Ectodermal cell (in vitro differentiated cells): ENCODE measurements at regions not wholly inside any gene's neighbourhood (a gene's known extent, or its start where the extent isn't known, plus 50 kb on each side); places are given as distances from the start of the nearest gene placed in this dataset.

ENCODE experiments used
- H3K27ac ChIP-seq: 2 replicates; pipeline ENCODE4 v1.7.0; 2013; ENCODE audit warnings: mild to moderate bottlenecking, low read depth, low read length; ENCODE audit not compliant: insufficient read depth, poor library complexity, severe bottlenecking
- H3K27me3 ChIP-seq: 2 replicates; pipeline ENCODE4 v1.7.0; 2013; ENCODE audit warnings: mild to moderate bottlenecking, low read length; ENCODE audit not compliant: insufficient read depth, control insufficient read depth, poor library complexity, severe bottlenecking
- H3K36me3 ChIP-seq: one replicate; pipeline ENCODE4 v1.7.0; 2013; ENCODE audit warnings: low read length; ENCODE audit not compliant: control insufficient read depth, insufficient read depth
- H3K4me1 ChIP-seq: one replicate; pipeline ENCODE4 v1.7.0; 2013; ENCODE audit warnings: low read length; ENCODE audit not compliant: control insufficient read depth, insufficient read depth
- H3K4me3 ChIP-seq: 2 replicates; pipeline ENCODE4 v1.7.0; 2013; ENCODE audit warnings: low read depth, low read length, control low read depth; ENCODE audit not compliant: insufficient read depth
- H3K9me3 ChIP-seq: 2 replicates; pipeline ENCODE4 v1.7.0; 2013; ENCODE audit warnings: mild to moderate bottlenecking, low read length, moderate library complexity; ENCODE audit not compliant: control insufficient read depth
- WGBS, 2 experiments: methylation state at CpG; one replicate each; pipeline ENCODE4 v1.1.7; 2013; ENCODE audit warnings: missing lambda C conversion rate in 2 of 2; 5-methylcytosine and 5-hydroxymethylcytosine counted together

DNA sequence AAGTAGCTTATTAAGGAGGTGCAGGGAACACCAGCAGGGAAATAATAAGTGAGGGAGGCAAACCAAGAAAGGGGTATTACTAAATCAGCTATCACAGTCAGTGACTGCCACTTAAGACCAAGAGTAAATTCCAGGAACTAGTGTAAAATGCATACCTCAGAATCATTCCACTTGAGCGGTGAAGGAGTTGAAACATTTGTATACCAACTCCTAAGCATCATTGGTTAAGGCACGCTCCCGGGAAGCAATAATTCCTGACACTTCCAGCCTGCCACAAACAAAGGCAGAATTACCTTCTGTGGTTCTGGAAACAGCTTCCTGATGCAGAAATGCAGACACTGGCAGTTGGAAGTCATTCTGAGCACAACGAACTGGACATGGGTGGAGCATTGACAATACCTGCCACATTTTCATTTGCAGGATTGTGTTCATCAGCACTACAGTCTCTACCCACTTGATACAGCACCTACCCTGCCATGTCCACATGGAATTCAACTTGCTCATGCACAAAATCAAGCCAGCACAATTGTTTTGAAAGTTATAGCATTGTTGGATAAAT lies 82.1 kb downstream of the PPP1R2C start:
- Histone ChIP-seq H3K27ac (no peak overlapping the region), H3K4me3 (no peak overlapping the region), H3K9me3 (no peaks in the 10 kb centered on the region), H3K27me3 (no peaks in the 10 kb centered on the region), H3K36me3 (no peaks in the 10 kb centered on the region), H3K4me1 (no peaks in the 10 kb centered on the region)
- 95 to 96% methylated on average over 4 of the region's 4 CpGs for WGBS, 2 experiments

DNA sequence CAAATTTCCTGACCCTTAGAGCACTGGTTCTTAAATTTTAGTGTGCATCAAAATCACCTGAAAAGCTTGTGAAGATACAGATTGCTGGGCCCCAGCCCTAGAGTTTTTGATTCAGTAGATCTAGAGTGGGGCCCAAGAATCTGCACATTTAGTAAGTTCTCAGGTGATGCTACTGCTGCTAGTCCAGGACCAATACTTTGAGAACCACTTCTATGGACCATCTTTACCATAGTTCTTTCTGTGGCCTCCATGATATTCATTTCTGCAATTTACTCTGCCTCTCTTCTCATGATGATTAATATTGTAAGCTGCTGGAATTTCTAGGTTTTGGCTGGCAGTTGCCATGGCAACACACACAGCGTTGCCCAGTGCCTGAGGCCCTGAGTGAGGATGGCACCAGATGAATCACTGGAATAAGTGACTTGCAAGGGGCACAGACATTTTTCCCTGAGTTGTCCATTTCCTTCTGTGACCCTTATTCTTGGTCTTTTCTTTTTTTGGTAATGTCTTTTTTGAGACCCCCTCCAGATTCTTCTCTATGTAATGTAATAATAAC lies 83.6 kb downstream of the PPP1R2C start:
- no peak overlapping the region for H3K4me3 ChIP-seq
- H3K27ac ChIP-seq, result no peak overlapping the region
- H3K27me3 ChIP-seq, result no peaks in the 10 kb centered on the region
- H3K9me3 ChIP-seq, result no peaks in the 10 kb centered on the region
- H3K4me1 ChIP-seq, result no peaks in the 10 kb centered on the region
- H3K36me3 ChIP-seq, result no peaks in the 10 kb centered on the region
- 92% methylated on average over 1 of the region's 1 CpG; no CpG with 5 or more reads in 1 of the 2 experiments for WGBS, 2 experiments

DNA sequence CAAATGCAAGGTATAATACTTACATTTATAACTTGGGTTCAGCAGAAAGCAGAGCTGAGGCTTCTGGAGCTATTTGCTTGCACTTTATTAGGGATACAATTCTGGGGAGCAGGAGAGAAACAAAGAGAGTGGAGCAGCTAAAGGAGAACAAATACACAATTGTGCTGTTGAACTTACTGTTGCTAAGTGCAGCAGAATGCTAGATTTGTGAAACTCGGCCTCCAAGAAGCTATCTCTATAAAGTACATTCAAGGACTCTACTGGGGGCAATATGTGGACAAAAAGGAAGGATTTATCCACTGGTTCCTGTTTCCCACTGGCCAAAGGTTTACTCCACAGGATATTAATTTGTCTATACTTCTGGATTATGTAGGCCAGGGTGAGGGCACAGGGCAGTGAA lies 86.8 kb downstream of the PPP1R2C start:
- Histone ChIP-seq H3K36me3 (no peaks in the 10 kb centered on the region), H3K9me3 (no peaks in the 10 kb centered on the region), H3K4me3 (no peak overlapping the region), H3K27me3 (no peaks in the 10 kb centered on the region), H3K27ac (no peak overlapping the region), H3K4me1 (no peaks in the 10 kb centered on the region)
- 87 to 100% methylated on average over 1 of the region's 1 CpG for WGBS, 2 experiments

DNA sequence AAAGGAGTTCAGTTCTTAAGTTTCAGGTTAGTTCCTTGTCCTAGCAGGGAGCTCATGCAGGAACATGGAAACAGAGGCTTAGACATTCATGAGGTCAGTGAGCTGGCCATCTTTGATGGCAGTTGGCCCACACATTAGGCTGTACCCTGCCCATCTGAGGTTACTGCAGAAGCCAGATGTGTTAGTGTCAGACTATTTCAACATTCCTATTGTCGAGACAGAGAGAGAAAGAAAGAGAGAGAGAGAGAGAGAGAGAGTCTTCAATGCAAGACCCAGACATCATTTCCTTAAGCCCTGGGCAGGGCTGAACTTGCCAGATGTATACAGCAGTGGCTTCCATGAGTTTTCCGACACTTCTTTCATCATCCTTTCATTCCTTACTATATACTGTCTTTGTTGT lies 91.3 kb downstream of the PPP1R2C start:
- Histone ChIP-seq H3K4me1 (no peaks in the 10 kb centered on the region), H3K9me3 (no peaks in the 10 kb centered on the region), H3K27ac (no peak overlapping the region), H3K4me3 (no peak overlapping the region), H3K27me3 (no peaks in the 10 kb centered on the region), H3K36me3 (no peaks in the 10 kb centered on the region)
- 94 to 100% methylated on average over 1 to 2 of the region's 2 CpGs for WGBS, 2 experiments

DNA sequence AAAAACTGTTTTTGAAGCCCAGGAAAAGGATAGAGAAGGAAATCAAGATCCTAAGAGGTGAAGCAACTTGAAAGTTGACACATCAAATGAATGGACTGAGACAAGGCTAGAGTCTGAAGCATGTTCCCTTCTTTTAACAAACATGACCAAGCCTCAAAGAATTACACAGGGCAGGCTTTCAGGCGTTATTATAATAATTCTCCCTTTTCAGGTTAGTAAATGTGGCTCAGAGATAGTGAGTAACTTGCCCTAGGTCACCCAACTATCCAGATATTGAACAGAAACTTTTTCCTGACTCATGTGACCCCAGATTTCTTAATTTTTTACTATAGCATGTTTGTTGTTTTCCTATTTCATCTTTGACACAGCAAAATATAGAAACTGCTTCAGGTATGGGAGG lies 91.7 kb downstream of the PPP1R2C start:
- Histone ChIP-seq H3K9me3 (no peaks in the 10 kb centered on the region), H3K27ac (no peak overlapping the region), H3K36me3 (no peaks in the 10 kb centered on the region), H3K4me3 (no peak overlapping the region), H3K4me1 (no peaks in the 10 kb centered on the region), H3K27me3 (no peaks in the 10 kb centered on the region)
- WGBS, 2 experiments, result 83% methylated on average over 1 of the region's 1 CpG; no CpG with 5 or more reads in 1 of the 2 experiments

DNA sequence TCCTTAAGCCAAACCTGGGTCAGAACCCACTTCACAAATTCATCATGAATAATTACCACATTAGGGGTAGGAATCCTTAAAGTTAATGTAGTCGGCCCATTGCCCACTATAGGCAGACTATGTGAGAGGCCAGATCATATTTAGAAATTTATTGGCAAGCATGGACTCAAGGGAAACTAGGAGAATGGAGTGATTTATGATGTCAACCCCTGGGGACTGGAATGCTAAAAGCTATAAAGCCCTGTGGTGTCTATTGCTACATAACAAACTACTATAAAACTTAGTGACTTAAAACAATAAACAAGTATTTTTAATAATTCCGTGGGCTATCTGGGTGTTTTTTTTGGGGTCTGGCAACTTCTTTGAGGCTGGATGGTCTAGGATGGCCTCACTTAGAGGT lies 93.9 kb downstream of the PPP1R2C start:
- 96 to 100% methylated on average over 1 to 2 of the region's 2 CpGs for WGBS, 2 experiments
- H3K4me1 ChIP-seq, result no peaks in the 10 kb centered on the region
- H3K9me3 ChIP-seq, result no peaks in the 10 kb centered on the region
- H3K4me3 ChIP-seq, result no peak overlapping the region
- no peaks in the 10 kb centered on the region for H3K27me3 ChIP-seq
- H3K27ac ChIP-seq, result no peak overlapping the region
- no peaks in the 10 kb centered on the region for H3K36me3 ChIP-seq

DNA sequence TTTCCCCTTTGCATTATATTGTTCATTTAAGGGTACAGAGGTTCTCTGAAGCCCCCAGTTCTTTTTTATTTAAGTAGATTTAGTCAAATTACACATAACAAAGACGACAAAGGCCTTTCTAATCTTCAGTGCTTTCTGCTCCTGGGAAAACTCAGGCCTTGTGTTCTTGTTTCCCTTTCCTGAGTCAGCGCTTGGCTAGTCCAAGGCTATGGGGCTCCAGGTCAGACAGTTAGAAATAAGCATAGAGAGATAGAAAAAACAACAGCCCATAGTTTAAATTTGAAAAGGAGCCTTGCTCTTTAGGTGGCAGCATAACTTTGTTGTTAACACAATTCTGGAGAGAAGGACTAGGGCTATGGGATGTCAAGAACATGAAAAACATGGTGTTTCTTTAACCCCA lies 97.3 kb downstream of the PPP1R2C start:
- Histone ChIP-seq H3K4me1 (no peaks in the 10 kb centered on the region), H3K27me3 (no peaks in the 10 kb centered on the region), H3K27ac (no peak overlapping the region), H3K36me3 (no peaks in the 10 kb centered on the region), H3K4me3 (no peak overlapping the region), H3K9me3 (no peaks in the 10 kb centered on the region)
- WGBS, 2 experiments, result 0 to 23% methylated on average over 1 to 2 of the region's 2 CpGs

DNA sequence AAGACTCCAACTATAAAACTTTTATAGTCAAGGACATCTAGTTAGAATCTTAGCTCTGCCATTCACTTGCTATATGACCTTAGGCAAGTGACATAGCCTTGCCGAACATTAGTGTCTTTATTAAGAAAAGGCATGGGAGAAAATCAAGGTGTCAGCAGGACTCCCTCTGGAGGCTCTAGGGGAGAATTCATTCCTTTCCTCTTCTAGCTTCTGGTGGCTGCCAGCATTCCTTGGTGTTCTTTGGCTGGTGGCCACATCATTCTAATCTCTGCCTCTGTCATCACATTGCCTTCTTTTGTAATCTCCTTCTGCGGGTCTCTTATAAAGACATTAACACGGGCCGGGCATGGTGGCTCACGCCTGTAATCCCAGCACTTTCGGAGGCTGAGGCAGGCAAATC lies 99.8 kb downstream of the PPP1R2C start:
- Histone ChIP-seq H3K27me3 (no peaks in the 10 kb centered on the region), H3K36me3 (no peaks in the 10 kb centered on the region), H3K4me3 (no peak overlapping the region), H3K9me3 (no peaks in the 10 kb centered on the region), H3K27ac (no peak overlapping the region), H3K4me1 (no peaks in the 10 kb centered on the region)
- 94 to 95% methylated on average over 6 of the region's 6 CpGs for WGBS, 2 experiments

DNA sequence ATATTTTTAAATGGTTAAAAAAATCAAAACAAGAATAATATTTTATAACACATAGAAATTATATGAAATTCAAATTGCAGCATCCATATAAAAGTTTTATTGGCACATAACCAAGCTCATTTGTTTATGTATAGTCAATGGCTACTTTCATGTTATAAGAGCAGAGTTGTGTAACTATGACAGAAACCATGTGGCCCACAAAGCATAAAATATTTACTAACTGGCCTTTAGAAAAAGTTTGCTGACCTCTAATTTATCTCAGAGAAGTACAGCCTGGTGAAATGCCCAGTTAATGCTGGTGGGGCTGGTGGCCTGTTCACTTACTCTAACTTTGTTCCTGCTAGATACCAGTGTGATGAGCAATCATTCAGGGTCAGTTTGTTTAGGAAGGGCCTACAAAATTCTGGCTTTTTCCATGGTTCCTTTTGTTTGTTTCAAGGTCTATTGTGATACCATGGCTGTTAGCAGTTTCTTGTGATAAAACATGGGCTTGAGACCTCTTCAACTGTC lies 104.6 kb downstream of the PPP1R2C start:
- H3K4me3 ChIP-seq, result no peak overlapping the region
- no peaks in the 10 kb centered on the region for H3K27me3 ChIP-seq
- H3K27ac ChIP-seq, result no peak overlapping the region
- no peaks in the 10 kb centered on the region for H3K4me1 ChIP-seq
- no peaks in the 10 kb centered on the region for H3K36me3 ChIP-seq
- no peaks in the 10 kb centered on the region for H3K9me3 ChIP-seq

DNA sequence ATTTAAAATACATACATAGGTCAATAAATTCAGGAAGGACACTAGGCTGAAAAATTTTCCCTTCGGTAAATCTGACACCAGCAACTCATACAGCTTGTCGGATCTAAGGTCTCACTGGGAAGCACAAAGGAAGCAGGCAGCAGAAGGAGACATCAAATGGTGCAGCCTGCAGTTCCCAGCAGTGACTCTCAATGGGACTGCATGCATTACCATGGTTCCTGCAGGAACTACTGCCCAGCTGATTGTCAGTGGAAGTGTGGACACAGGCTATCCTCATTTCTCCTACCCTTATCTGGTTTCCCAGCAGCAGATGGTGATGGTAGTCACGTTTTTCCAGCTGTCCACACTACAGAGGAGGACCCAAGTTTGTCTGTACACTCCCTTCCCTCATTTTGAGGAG lies 113.3 kb downstream of the PPP1R2C start:
- Histone ChIP-seq H3K4me3 (no peak overlapping the region), H3K27me3 (no peaks in the 10 kb centered on the region), H3K4me1 (no peaks in the 10 kb centered on the region), H3K36me3 (no peaks in the 10 kb centered on the region), H3K9me3 (no peaks in the 10 kb centered on the region), H3K27ac (no peak overlapping the region)
- WGBS, 2 experiments, result 0 to 18% methylated on average over 2 to 3 of the region's 3 CpGs

DNA sequence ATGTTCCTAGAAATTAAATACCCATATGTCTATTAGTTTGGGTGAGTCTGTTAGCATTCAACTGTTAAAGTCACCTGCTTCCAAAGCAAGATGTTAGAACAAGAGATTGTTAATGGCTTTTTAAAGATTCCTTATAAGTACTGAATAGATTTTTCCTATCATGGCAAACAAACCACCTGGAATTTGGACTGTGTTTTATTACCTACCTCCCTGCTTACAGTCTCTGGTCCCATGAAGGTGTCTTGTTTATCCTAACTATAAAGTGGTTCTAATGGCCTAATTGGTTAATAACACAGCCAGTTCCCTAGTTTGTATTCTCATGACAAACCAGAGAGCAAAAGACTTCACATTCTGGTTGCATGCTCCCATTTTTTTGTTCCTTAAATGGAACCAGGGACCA lies 149.5 kb downstream of the PPP1R2C start:
- no peak overlapping the region for H3K4me3 ChIP-seq
- no peaks in the 10 kb centered on the region for H3K4me1 ChIP-seq
- no peaks in the 10 kb centered on the region for H3K27me3 ChIP-seq
- H3K27ac ChIP-seq, result no peak overlapping the region
- H3K9me3 ChIP-seq, result no peaks in the 10 kb centered on the region
- no peaks in the 10 kb centered on the region for H3K36me3 ChIP-seq
